LNCaP clone FGC (cell line): ENCODE measurements at regions not wholly inside any gene's neighbourhood (a gene's known extent, or its start where the extent isn't known, plus 50 kb on each side); places are given as distances from the start of the nearest gene placed in this dataset.
"Not testable (repeated sequence)": the region's sequence is repeated elsewhere in the genome, so short reads cannot be mapped to it uniquely, and the experiment has no call there.

Source experiments
- DNase-seq: peaks from one replicate; pipeline ENCODE4 v3.0.0-alpha.2; 2011; ENCODE audit warnings: low read depth
- H3K4me3 ChIP-seq: 2 replicates; pipeline ENCODE4 v1.5.1; 2011; ENCODE audit warnings: mild to moderate bottlenecking, low read depth, low read length, control low read depth
- TF ChIP-seq, protein P1 (sequence below): IDR thresholded peaks from 2 replicates; pipeline ENCODE4 v1.5.1; 2012; ENCODE audit warnings: mild to moderate bottlenecking; ENCODE audit not compliant: control insufficient read depth, insufficient read depth; ENCODE audit errors: extremely low read depth

DNA sequence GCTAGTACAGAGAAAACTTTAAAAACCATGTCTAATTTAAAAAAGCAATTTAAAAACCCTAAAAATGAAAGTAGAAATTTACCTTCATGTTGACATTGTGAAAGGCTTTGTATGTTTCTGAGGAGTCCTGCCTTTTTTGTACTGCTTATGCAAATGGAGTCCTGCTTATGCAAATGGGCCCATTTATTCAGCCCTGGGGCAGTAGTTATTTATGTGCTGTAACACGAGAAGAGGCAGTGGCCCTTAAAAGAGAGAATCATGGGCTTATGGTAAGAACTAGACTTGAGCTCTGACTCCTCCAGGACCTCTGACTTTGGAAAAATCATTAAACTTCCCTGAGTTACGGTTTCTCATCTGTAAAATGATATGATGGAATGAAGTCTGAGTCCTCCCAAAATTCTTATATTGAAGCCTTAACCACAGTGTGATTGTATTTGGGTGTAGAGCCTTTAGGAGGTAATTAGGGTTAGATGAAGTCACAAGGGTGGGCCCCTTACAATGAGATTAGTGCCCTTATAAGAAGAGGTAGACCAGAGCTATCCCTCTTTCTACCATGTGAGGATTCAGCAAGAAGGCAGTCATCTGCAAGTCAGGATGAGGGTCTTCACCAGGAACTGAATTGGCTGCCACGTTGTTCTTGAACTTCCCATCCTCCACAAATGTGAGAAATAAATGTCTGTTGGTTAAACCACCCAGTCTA, 447.8 kb upstream of the CD180 start:
- TF ChIP-seq, protein P1, sequence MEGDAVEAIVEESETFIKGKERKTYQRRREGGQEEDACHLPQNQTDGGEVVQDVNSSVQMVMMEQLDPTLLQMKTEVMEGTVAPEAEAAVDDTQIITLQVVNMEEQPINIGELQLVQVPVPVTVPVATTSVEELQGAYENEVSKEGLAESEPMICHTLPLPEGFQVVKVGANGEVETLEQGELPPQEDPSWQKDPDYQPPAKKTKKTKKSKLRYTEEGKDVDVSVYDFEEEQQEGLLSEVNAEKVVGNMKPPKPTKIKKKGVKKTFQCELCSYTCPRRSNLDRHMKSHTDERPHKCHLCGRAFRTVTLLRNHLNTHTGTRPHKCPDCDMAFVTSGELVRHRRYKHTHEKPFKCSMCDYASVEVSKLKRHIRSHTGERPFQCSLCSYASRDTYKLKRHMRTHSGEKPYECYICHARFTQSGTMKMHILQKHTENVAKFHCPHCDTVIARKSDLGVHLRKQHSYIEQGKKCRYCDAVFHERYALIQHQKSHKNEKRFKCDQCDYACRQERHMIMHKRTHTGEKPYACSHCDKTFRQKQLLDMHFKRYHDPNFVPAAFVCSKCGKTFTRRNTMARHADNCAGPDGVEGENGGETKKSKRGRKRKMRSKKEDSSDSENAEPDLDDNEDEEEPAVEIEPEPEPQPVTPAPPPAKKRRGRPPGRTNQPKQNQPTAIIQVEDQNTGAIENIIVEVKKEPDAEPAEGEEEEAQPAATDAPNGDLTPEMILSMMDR = no peak
- no peak overlapping the region for H3K4me3 ChIP-seq

DNA sequence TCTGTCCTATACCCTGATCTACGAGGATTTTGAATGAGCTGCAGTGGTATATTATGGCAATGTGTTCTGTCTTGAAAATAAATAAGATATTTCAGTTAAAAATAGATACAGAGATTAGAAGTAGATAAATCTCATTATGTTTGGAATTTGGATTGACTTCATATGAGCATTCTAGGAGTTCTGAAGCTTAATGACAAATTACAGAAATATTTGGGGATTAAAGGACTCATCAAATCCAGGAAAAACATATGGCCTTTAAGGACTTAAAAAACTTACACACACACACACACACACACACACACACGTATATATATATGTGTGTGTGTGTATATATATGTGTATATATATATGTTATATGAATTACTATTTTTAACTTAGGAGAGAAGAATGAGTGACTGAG, 446.9 kb upstream of the CD180 start:
- TF ChIP-seq, protein P1 = no peak
- no peak for DNase-seq
- H3K4me3 ChIP-seq = no peak overlapping the region

More for the DNA sequence above, 447.8 kb upstream of the CD180 start:
- no peak for DNase-seq

DNA sequence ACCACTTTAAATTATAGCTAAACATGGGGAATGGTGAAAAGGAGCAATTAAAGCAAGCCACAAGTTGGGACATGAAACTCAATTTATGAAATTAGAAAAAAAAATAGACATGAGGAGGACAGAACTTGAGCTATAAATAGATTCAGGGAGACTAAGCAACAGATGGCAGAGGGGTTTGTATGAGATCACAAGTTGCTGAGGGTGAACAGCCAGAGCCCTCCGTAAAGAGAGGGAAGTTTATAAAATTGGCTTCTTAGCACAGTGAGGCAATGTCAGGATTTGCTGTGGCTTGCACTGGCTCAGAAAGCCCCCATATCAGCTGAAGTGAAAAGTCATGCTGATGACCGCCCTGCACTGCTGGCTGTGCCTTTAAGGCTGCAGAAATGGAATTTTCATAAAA, 443.4 kb upstream of the CD180 start:
- DNase-seq = no peak
- TF ChIP-seq, protein P1 = no peak

DNA sequence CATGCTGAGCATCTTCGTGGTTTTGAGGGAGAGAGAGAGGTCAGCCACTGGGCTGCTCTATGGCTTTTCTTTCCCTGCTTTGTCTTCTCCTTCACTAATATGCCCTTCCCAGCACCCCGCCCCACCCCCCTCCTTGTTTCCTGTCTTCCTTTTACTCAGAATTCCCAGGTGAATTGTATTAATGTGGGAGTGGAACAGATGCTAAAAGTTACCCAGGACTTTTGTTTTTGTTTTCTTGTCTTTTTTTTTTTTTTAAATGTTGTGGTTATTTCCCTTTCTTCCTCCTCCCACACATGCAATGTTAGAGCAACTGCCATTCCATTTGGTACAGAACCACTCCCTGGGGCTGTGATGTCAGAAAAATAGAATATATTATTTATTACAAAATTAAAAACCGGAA, 442.7 kb upstream of the CD180 start:
- DNase-seq = no peak
- H3K4me3 ChIP-seq = no peak overlapping the region
- TF ChIP-seq, protein P1 = no peak

More for the DNA sequence above, 443.4 kb upstream of the CD180 start:
- no peak overlapping the region for H3K4me3 ChIP-seq

DNA sequence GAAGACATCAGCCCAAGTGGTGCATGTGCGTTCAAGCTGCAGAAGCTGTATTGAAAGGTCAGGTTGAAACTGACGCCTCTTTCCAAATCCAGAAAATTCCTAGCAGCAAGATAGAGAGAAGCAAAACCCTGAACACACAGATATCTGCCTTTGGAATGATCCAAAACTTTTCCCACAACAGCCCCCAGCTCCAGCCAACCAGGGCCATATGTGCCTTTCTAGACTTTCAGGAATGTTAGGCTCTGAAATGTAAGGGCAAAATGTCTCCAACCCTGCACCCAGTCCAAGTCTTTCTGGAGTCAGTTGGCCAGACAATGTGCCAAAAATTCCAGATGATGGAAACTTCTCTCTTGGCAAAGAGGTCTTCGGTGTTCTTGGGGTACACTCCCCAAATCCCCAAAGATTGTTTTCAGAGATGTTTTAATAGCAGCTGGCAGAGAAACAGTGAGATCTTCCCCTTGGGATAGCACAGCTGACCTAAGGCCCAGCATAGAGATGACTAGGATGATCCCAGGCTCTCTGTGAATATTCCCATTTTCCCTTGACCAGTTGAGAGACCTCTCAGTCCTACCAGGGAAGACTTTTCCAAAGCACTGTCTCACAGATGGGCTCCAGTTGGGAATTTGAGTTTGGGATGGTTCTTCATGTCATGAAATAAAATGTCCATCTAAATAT, 440.4 kb upstream of the CD180 start:
- TF ChIP-seq, protein P1 = no peak
- no peak overlapping the region for H3K4me3 ChIP-seq
- DNase-seq = no peak

DNA sequence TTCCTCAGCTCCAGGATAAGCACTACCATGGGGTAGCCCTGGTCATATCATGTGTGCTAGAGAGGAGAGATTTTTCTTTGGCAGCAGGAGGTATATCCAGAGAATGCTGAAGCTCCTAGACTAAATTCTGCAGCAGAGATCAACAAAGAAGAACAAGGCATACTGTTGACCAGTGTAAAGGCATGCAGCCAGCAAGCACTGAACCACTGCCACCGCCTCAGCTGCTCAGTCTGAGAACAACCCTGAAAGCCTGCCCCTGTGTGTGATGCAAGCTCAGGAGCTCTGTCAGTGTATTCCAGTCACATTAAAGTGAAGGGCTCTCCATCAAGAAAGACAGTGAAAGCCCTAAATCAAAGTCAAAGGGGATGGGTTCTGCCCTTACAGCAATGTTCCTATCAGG, 439.5 kb upstream of the CD180 start:
- DNase-seq = peak; percentile 92
- no peak overlapping the region for H3K4me3 ChIP-seq
- TF ChIP-seq, protein P1 = no peak

DNA sequence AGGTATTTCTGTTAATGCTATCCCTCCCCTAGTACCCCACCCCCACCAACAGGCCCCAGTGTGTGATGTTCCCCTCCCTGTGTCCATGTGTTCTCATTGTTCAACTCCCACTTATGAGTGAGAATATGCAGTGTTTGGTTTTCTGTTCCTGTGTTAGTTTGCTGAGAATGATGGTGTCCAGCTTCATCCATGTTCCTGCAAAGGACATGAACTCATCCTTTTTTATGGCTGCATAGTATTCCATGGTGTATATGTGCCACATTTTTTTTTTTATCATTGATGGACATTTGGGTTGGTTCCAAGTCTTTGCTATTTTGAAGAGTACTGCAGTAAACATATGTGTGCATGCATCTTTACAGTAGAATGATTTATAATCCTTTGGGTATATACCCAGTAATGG, 430.5 kb upstream of the CD180 start:
- not testable (repeated sequence) for DNase-seq, H3K4me3 ChIP-seq
